Renal pelvis (tissue), 1 donor: ENCODE measurements at regions not wholly inside any gene's neighbourhood (a gene's known extent, or its start where the extent isn't known, plus 50 kb on each side); places are given as distances from the start of the nearest gene placed in this dataset.
A peak's percentile ranks its signal among the peaks of the same experiment; 100 is the strongest.

Source experiments
- DNase-seq: peaks from one replicate; pipeline ENCODE4 v3.0.0-alpha.2; 2013

GRCh38 chr12:46131732-46132469, 136.9 kb downstream of the SLC38A1 start:
- no peak for DNase-seq

GRCh38 chr12:46127656-46128055, 137.3 kb upstream of the SCAF11 start:
- no peak for DNase-seq

GRCh38 chr12:46126050-46126727, 135.8 kb upstream of the SCAF11 start:
- DNase-seq = no peak

GRCh38 chr12:46124848-46125619, 134.7 kb upstream of the SCAF11 start:
- DNase-seq = peak; percentile 77

- no peak for DNase-seq
These were observed 133.9 kb upstream of the SCAF11 start for GRCh38 chr12:46124132-46124847.

- no peak for DNase-seq
These were observed 122.0 kb upstream of the SCAF11 start for GRCh38 chr12:46112364-46112763.

- no peak for DNase-seq
These were observed 121.3 kb upstream of the SCAF11 start for GRCh38 chr12:46111715-46112114.

GRCh38 chr12:46110928-46111699, 120.7 kb upstream of the SCAF11 start:
- no peak for DNase-seq

GRCh38 chr12:46110223-46110611, 119.8 kb upstream of the SCAF11 start:
- no peak for DNase-seq

GRCh38 chr12:46109343-46110222, 119.2 kb upstream of the SCAF11 start:
- no peak for DNase-seq

GRCh38 chr12:46108721-46109120, 118.3 kb upstream of the SCAF11 start:
- DNase-seq = no peak

GRCh38 chr12:46107591-46107990, 117.2 kb upstream of the SCAF11 start:
- DNase-seq = no peak

GRCh38 chr12:46105735-46106134, 115.4 kb upstream of the SCAF11 start:
- no peak for DNase-seq

GRCh38 chr12:46103559-46104383, 113.4 kb upstream of the SCAF11 start:
- DNase-seq = no peak

GRCh38 chr12:46101485-46101869, 111.1 kb upstream of the SCAF11 start:
- no peak for DNase-seq

GRCh38 chr12:46100551-46101484, 110.4 kb upstream of the SCAF11 start:
- no peak for DNase-seq

- no peak for DNase-seq
These were observed 99.2 kb upstream of the SCAF11 start for GRCh38 chr12:46089414-46090162.
